ENCODE measurements at regions not wholly inside any gene's neighbourhood (a gene's known extent, or its start where the extent isn't known, plus 50 kb on each side); places are given as distances from the start of the nearest gene placed in this dataset.
A peak's percentile ranks its signal among the peaks of the same experiment; 100 is the strongest.
"Not testable (repeated sequence)": the region's sequence is repeated elsewhere in the genome, so short reads cannot be mapped to it uniquely, and the experiment has no call there.

- no peak for DNase-seq (ENCODE audit: low read depth)
Measured at GRCh38 chr1:174105086-174105485, 54.2 kb upstream of the RABGAP1L start.

DNA sequence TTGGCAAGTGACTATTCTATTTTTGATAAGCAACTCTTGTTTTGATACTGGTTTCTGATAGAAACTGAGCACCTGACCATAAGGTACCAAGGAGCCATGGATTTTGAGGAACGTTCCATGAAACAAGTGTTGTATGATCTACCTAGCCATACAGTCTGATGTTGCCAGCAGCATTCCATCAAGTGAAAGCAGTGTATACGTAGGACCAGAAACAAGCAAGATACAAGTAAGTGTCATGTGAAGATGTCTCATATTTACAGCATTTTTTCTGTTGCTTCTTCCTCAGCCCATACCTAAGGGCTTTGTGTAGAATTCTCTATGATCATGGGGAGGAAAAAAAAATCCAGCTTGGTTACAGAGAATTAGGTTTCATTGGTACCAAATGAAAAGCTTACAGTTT lies 55.6 kb upstream of the RABGAP1L start:
- DNase-seq (ENCODE audit: low read depth), result no peak

- not testable (repeated sequence) for DNase-seq (ENCODE audit: low read depth)
Measured at GRCh38 chr1:174101976-174102375, 57.3 kb upstream of the RABGAP1L start.

GRCh38 chr1:174097426-174097825 lies 61.9 kb upstream of the RABGAP1L start:
- DNase-seq (ENCODE audit: low read depth), result no peak

GRCh38 chr1:174093789-174094188 lies 65.5 kb upstream of the RABGAP1L start:
- peak; percentile 24 for DNase-seq (ENCODE audit: low read depth)

DNA sequence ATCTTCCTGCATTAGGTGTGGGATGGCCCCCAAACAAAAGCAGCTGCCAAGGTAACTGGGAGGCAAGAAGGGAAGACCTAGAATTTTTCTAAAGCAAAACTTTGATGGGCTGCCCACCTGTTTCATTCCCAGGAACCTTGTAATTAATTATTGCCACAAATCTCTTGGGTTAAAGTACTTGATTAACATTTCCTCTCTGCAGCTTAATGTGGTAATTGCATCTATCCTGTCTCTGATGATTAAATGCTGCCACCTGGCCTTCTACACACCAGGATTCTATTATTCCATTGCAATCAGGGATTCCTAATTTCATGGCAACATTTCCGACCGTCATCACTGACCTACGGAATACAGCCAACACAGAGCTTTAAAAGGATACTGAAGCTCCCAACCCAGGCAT lies 68.3 kb upstream of the RC3H1 start:
- DNase-seq (ENCODE audit: low read depth), result no peak

GRCh38 chr1:174080819-174081218 lies 58.7 kb upstream of the RC3H1 start:
- no peak for DNase-seq (ENCODE audit: low read depth)

DNA sequence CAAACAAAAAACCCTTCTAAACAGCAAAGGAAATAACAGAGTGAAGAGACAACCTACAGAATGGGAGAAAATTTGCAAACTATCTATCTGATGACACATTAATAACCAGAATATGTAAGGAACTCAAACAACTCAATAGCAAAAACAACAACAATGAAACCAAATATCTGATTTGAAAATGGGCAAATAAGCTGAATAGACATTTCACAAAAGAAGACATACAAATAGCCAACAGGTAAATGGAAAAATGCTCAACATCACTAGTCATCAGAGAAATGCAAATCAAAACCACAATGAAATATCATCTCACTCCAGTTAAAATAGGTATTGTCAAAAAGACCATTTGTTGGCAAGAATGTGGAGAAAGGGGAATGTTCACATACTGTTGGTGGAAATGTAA lies 57.6 kb upstream of the RC3H1 start:
- DNase-seq (ENCODE audit: low read depth), result no peak

GRCh38 chr1:174078916-174079315 lies 56.8 kb upstream of the RC3H1 start:
- DNase-seq (ENCODE audit: low read depth), result peak; percentile 27

DNA sequence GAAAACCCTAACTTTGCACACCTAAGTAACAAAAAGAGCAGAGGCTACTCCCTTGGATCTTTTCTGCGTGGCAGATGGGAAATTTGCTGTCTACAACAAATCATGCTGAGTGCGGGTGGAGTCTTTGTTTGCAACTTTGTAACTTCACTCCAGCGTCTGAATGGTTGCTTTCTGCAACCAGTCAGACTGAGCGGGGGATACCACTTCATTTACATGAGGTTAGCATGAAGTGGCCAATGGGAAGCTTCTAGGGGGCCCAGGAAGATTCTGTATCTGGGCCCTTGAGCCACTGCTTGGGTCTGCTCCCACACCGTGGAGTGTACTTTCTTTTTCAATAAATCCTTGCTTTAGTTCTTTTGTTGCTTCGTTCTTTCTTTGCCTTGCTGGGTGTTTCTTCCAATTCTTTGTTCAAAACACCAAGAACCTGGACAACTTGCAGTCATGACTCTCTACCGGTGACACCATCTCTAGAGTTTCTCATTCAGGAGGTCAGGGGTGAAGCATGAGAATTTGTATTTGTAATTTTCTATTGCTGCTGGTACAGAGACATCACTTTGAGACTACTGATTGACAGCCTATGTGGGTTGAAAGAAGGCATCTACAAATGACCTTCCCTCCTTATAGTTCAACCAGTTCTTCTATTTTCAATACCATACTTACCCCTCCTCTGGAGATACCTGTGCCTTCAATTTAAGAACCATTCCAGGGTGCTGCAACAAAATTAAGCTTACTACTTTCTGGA lies 55.8 kb upstream of the RC3H1 start:
- peak; percentile 16 for DNase-seq (ENCODE audit: low read depth)

DNA sequence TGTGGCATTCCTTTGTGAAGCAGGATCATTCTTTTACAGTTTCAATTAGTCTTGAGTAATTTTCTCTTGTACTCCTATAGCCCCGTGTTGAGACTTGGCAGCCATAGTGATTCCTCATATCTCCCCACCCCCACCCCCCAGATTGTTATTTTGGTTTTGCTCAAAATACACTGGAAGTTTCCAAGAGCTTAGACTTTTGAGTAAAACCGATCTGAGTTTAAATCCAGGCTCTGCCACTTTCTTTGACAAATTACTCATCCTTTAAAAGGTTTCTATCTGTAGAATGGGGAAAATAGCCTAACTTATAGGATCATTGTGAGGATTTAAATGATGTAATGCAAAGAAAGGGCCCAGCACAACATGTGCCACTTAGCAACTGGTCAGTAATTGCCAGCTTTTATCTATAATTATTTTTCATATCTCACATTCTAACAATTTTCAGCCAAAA lies 53.1 kb upstream of the RC3H1 start:
- no peak for DNase-seq (ENCODE audit: low read depth)

GRCh38 chr1:174074757-174075156 lies 52.6 kb upstream of the RC3H1 start:
- DNase-seq (ENCODE audit: low read depth), result peak; percentile 37

DNA sequence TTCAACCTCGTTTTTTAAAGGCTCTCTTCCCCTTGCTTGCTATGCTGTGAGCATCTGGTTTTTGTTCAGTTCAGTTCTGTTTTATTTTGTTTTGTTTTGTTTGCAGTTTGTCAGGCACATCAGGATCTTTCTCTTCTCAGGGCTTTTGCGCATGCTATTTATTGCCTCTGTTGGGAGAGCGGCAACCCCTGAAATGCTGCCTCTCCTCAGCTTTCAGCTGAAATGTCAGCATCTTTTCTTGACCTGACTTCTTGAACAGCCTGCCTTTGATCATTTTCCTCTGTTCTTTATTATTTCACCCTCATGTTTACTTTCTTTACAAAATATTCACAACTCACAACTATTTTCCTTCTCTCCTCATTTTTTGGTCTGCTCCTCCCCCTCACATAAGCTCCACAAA lies 50.4 kb upstream of the RC3H1 start:
- DNase-seq (ENCODE audit: low read depth), result no peak
